ENCODE measurements at regions not wholly inside any gene's neighbourhood (a gene's known extent, or its start where the extent isn't known, plus 50 kb on each side); places are given as distances from the start of the nearest gene placed in this dataset.
A peak's percentile ranks its signal among the peaks of the same experiment; 100 is the strongest.

GRCh38 chr4:57442241-57442640 lies 332.1 kb upstream of the IGFBP7 start:
- no peaks in the 10 kb centered on the region for H3K36me3 ChIP-seq

DNA sequence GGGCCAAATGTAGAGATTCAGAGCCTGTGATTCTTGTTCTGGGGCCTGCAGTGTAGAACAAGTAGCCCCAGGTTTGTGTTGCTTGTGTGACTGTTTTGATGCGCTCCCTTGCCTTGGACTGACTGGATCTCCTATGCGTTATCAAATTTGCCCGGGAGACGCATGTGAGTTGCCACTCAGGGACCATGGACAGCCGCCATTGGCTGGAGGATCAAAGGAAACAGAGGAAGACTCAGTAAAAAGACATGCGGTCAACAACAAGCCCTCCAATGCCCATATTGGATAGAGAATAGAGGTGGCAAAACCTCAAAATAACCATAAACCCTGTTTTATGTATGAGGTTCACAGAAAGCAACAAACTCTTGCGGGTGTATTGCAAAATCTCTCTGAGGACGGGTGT lies 327.5 kb upstream of the IGFBP7 start:
- H3K9me3 ChIP-seq = no peaks in the 10 kb centered on the region
- DNase-seq (no peak), ATAC-seq (no peak)
- intact Hi-C loops (cut with DNase I) = no loop called here
- no peaks in the 10 kb centered on the region for H3K4me1 ChIP-seq
- no peak overlapping the region for H3K4me3 ChIP-seq
- H3K36me3 ChIP-seq = no peaks in the 10 kb centered on the region
- H3K27me3 ChIP-seq = no peaks in the 10 kb centered on the region
- TF ChIP-seq CTCF (IDR thresholded peaks at IDR 0.05) = no peak
- no peak overlapping the region for H3K27ac ChIP-seq

More at GRCh38 chr4:57442241-57442640, 332.1 kb upstream of the IGFBP7 start:
- no peaks in the 10 kb centered on the region for H3K9me3 ChIP-seq
- intact Hi-C loops (cut with DNase I) = no loop called here
- no peaks in the 10 kb centered on the region for H3K27me3 ChIP-seq
- no peak for TF ChIP-seq CTCF (IDR thresholded peaks at IDR 0.05)
- H3K27ac ChIP-seq = no peak overlapping the region
- no peak for DNase-seq
- ATAC-seq = no peak
- H3K4me1 ChIP-seq = no peaks in the 10 kb centered on the region
- H3K4me3 ChIP-seq = no peak overlapping the region

DNA sequence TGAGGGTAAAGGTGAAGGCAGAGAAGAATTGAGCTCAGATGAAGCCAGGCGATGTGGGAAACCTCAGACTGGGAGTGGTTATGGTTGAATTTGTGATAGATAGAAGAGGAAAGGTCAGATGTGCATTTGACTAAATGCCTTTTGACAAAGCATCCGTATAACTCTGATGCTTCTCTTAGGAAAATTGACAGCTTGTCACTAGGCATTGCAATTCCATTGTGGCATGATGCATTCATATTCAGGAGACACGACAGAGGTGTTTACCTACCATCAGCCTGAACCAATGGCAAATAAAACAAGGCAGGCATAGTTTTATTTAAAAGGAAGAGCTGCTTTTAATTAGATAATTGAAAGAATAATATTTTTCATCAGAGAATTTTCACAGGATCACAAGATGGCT lies 325.1 kb upstream of the IGFBP7 start:
- no peak for ATAC-seq
- no peaks in the 10 kb centered on the region for H3K4me1 ChIP-seq
- no peak overlapping the region for H3K27ac ChIP-seq
- H3K27me3 ChIP-seq = no peaks in the 10 kb centered on the region
- H3K36me3 ChIP-seq = no peaks in the 10 kb centered on the region
- intact Hi-C loops (cut with DNase I) = no loop called here
- H3K4me3 ChIP-seq = no peak overlapping the region
- no peaks in the 10 kb centered on the region for H3K9me3 ChIP-seq
- no peak for TF ChIP-seq CTCF (IDR thresholded peaks at IDR 0.05)
- DNase-seq = no peak

- H3K4me3 ChIP-seq = no peak overlapping the region
- ATAC-seq (no peak), DNase-seq (no peak)
- no peak for TF ChIP-seq CTCF (IDR thresholded peaks at IDR 0.05)
- no peaks in the 10 kb centered on the region for H3K27me3 ChIP-seq
- H3K27ac ChIP-seq = no peak overlapping the region
- intact Hi-C loops (cut with DNase I) = no loop called here
- H3K4me1 ChIP-seq = no peaks in the 10 kb centered on the region
- no peaks in the 10 kb centered on the region for H3K9me3 ChIP-seq
- no peaks in the 10 kb centered on the region for H3K36me3 ChIP-seq
Measured at GRCh38 chr4:57430726-57431125, 320.5 kb upstream of the IGFBP7 start.

DNA sequence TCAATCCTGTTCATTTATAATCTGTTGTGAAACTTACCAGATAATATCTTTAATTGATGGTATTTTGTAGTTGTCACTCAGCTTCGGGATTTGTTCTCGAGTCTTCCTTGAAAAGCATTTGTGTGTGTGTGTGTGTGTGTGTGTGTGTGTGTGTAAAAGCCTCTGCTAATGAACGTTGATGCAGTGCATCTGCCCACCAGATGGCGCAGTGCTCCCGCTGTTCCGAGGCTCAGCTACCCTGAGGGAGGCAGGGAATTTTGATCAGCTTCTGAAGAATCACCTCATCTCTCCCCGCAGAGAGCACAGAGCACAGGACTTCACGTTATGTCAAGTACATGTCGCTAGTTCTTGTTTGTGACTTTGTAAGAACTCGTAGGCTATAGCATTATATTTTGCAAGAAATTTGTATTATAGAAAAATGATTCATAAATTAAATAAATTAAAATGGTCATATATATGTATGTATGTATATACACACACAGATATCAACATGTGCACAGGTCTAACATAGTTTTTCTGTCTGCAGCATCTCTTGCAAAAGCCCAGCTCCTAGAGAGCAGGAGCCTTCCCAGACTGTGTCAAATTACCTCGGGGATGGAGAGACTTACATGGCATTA lies 316.7 kb upstream of the IGFBP7 start:
- H3K27me3 ChIP-seq = no peaks in the 10 kb centered on the region
- TF ChIP-seq CTCF (IDR thresholded peaks at IDR 0.05) = peak; percentile 34 to 41
- no peaks in the 10 kb centered on the region for H3K4me1 ChIP-seq
- no peaks in the 10 kb centered on the region for H3K36me3 ChIP-seq
- DNase-seq (peak; percentile 56 to 80 (median 70)), ATAC-seq (peak; percentile 93)
- H3K27ac ChIP-seq = no peak overlapping the region
- H3K9me3 ChIP-seq = no peaks in the 10 kb centered on the region
- intact Hi-C loops (cut with DNase I) = no loop called here
- no peak overlapping the region for H3K4me3 ChIP-seq

All from left lung (tissue), 4 donors.